ENCODE measurements at regions not wholly inside any gene's neighbourhood (a gene's known extent, or its start where the extent isn't known, plus 50 kb on each side); places are given as distances from the start of the nearest gene placed in this dataset.

- no peak overlapping the region for H3K4me3 ChIP-seq (ENCODE audit: low read depth, low read length)
- peak; percentile 4 for DNase-seq (ENCODE audit: low read depth, low spot score)
- no peak for TF ChIP-seq CTCF (IDR thresholded peaks at IDR 0.05; ENCODE audit: low read depth, low read length)
- in situ Hi-C loops (cut with HindIII; ENCODE audit: low sequenced_read_pairs): no loop called here
Observed at GRCh38 chr6:68364271-68364805, 270.7 kb upstream of the ADGRB3 start.

- no peak overlapping the region for H3K4me3 ChIP-seq (ENCODE audit: low read depth, low read length)
- in situ Hi-C loops (cut with HindIII; ENCODE audit: low sequenced_read_pairs): no loop called here
- TF ChIP-seq CTCF (IDR thresholded peaks at IDR 0.05; ENCODE audit: low read depth, low read length): peak; percentile 53
- DNase-seq (ENCODE audit: low read depth, low spot score): peak; percentile 44
Observed at GRCh38 chr6:68343901-68344300, 291.2 kb upstream of the ADGRB3 start.

- no peak overlapping the region for H3K4me3 ChIP-seq (ENCODE audit: low read depth, low read length)
- TF ChIP-seq CTCF (IDR thresholded peaks at IDR 0.05; ENCODE audit: low read depth, low read length): no peak
- in situ Hi-C loops (cut with HindIII; ENCODE audit: low sequenced_read_pairs): no loop called here
- no peak for DNase-seq (ENCODE audit: low read depth, low spot score)
Observed at GRCh38 chr6:68342286-68342685, 292.8 kb upstream of the ADGRB3 start.

GRCh38 chr6:68339488-68340131, 295.5 kb upstream of the ADGRB3 start:
- DNase-seq (ENCODE audit: low read depth, low spot score): no peak
- H3K4me3 ChIP-seq (ENCODE audit: low read depth, low read length): no peak overlapping the region
- in situ Hi-C loops (cut with HindIII; ENCODE audit: low sequenced_read_pairs): no loop called here
- TF ChIP-seq CTCF (IDR thresholded peaks at IDR 0.05; ENCODE audit: low read depth, low read length): no peak

- H3K4me3 ChIP-seq (ENCODE audit: low read depth, low read length): no peak overlapping the region
- TF ChIP-seq CTCF (IDR thresholded peaks at IDR 0.05; ENCODE audit: low read depth, low read length): no peak
- in situ Hi-C loops (cut with HindIII; ENCODE audit: low sequenced_read_pairs): no loop called here
- peak; percentile 16 for DNase-seq (ENCODE audit: low read depth, low spot score)
Observed at GRCh38 chr6:68333442-68333841, 301.6 kb upstream of the ADGRB3 start.

GRCh38 chr6:68328156-68328555, 306.9 kb upstream of the ADGRB3 start:
- DNase-seq (ENCODE audit: low read depth, low spot score): no peak
- in situ Hi-C loops (cut with HindIII; ENCODE audit: low sequenced_read_pairs): no loop called here
- no peak for TF ChIP-seq CTCF (IDR thresholded peaks at IDR 0.05; ENCODE audit: low read depth, low read length)
- H3K4me3 ChIP-seq (ENCODE audit: low read depth, low read length): no peak overlapping the region

Data from astrocyte of the spinal cord (primary cell).